ENCODE measurements at regions not wholly inside any gene's neighbourhood (a gene's known extent, or its start where the extent isn't known, plus 50 kb on each side); places are given as distances from the start of the nearest gene placed in this dataset.
"Not testable (repeated sequence)": the region's sequence is repeated elsewhere in the genome, so short reads cannot be mapped to it uniquely, and the experiment has no call there.

DNA sequence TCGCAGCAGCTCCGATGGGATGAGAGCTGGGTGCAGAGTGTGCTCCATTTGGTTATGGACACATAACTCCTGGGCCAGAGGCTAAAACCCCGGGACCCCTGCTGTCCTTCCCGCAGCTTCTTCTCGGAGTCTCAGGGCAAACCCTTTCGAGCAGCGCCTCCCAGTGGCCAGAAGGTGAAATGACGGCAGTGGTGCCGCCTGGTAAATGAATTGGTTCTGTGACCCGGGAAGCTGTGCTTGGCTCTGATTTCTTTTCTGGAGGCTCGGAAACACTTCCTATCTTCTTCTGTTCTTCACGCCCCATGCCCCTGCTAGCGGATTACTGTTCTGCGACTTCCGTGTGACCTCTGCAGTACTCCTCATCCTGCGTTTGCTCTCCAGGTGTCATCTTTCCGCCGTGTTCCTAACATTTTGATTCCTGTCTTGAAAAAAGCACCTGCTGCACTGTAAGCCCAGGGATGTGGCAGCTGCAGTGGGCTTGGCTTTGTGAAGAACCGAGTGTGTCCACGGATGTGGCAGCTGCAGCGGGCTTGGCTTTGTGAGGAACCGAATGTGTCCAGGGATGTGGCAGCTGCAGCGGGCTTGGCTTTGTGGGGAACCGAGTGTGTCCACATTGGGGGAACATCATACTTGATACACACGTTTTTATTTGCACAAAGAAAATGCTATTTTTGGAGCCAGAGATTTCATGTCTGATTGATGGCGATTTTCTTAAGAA lies 118.0 kb upstream of the ALDH3B2 start:
- peak overlapping the region; percentile 35 for H3K4me3 Mint-ChIP-seq
- H3K4me1 Mint-ChIP-seq; H3K9me3 Mint-ChIP-seq; H3K27ac Mint-ChIP-seq; ATAC-seq (ENCODE audit: low read depth); POLR2A ChIA-PET; H3K36me3 Mint-ChIP-seq: not testable (repeated sequence)
- peaks cover 10% of the 10 kb centered on the region for H3K27me3 Mint-ChIP-seq
- peak; percentile 61 for DNase-seq

DNA sequence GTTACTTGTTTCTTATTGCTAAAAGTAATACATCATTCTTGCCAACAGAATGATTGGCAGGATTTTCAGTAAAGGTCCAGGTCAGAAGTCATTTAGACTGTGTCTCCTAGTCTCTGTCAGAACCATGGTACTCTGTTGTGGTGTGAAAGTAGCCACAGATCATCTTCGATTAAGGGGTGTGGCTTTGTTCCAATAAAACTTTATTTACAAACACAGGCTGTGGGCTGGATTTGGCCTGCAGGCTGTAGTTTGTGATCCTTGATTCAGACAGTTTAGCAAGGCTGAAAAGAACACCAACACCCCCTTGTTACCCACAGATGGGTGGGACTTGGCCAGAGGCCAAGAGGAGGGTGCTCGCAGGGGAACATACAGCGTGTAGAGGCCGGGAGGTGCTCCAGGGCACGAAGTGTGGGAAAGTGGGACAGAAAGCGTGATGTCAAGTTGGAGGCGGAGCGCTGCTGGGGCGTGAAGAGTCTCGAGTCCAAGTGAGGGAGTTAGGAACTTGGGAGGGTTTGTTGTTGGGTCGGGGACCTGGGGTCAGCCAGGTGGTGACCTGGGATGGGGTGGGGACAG lies 117.3 kb upstream of the ALDH3B2 start:
- not testable (repeated sequence) for H3K27ac Mint-ChIP-seq, H3K4me3 Mint-ChIP-seq, H3K4me1 Mint-ChIP-seq

DNA sequence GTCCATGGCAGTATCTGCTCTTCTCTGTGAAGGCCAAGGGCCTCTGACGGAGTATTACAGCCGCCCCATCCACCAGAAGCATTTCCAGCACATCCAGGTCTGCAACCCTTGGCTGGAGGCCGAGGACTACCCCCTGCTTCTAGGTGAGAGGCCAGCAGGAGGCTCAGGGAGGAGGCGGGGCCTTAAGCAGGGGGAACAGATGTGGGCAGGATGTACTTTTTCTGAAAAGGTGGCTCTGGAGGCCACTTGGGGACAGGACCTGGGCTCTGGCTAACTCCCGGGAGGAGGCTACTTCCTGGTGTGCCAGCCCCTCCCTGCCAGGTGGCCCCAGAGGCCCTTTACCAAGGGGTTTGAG lies 113.9 kb upstream of the ALDH3B2 start:
- DNase-seq; H3K27ac Mint-ChIP-seq; H3K9me3 Mint-ChIP-seq; POLR2A ChIA-PET; ATAC-seq (ENCODE audit: low read depth); H3K4me1 Mint-ChIP-seq; H3K36me3 Mint-ChIP-seq; H3K4me3 Mint-ChIP-seq: not testable (repeated sequence)
- peaks cover 10% of the 10 kb centered on the region for H3K27me3 Mint-ChIP-seq

More for the DNA sequence above, 117.3 kb upstream of the ALDH3B2 start:
- H3K36me3 Mint-ChIP-seq; POLR2A ChIA-PET; ATAC-seq (ENCODE audit: low read depth); DNase-seq; H3K9me3 Mint-ChIP-seq: not testable (repeated sequence)
- peaks cover 10% of the 10 kb centered on the region for H3K27me3 Mint-ChIP-seq

DNA sequence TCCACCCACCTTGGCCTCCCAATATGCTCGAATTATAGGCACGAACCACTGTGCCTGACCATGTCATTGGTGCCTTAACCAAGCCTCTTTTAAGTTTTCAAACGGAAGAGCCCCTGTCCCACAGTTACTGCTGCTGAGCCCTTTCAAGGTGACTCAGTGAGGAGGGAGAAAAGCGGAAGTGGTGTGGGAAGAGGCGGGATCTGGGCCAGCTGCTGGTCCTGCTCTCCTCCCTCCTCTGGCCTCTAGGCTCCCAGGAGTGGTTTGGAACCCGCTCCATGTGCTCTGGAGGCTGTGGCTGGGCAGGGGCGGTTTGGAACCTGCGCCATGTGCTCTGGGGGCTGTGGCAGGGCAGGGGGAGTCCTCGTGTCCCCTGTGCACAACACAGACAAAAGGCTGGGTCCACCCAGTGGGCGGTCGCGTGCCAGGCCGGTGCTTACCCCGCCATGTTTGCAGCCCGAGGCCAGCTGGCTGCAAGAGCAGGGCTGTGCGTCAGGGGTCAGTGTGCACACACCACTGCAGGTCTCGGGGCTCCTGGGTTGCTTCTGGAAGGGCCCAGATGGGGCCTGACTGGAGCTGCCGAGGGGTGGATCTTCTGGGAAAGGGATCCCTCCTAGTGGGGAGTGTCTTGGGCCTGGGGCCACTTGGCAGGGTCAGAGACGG lies 113.4 kb upstream of the ALDH3B2 start:
- H3K4me1 Mint-ChIP-seq; H3K36me3 Mint-ChIP-seq; DNase-seq; ATAC-seq (ENCODE audit: low read depth); H3K4me3 Mint-ChIP-seq; H3K27ac Mint-ChIP-seq; H3K9me3 Mint-ChIP-seq; POLR2A ChIA-PET: not testable (repeated sequence)
- peaks cover 10% of the 10 kb centered on the region for H3K27me3 Mint-ChIP-seq

DNA sequence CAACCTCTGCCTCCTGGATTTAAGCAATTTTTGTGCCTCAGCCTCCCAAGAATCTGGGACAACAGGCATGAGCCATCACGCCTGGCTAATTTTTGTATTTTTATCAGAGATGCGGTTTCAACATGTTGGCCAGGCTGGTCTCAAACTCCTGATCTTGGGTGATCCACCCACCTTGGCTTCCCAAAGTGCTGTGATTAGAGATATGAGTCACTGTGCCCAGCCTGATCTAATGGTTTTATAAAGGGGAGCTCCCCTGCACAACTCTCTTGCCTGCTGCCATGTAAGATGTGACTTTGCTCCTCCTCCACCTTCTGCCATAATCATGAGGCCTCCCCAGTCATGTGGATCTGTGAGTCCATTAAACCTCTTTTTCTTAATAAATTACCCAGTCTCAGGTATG lies 107.5 kb upstream of the ALDH3B2 start:
- H3K9me3 Mint-ChIP-seq; H3K4me1 Mint-ChIP-seq; ATAC-seq (ENCODE audit: low read depth); DNase-seq; H3K27ac Mint-ChIP-seq; H3K36me3 Mint-ChIP-seq; POLR2A ChIA-PET; H3K4me3 Mint-ChIP-seq: not testable (repeated sequence)
- peaks cover 15% of the 10 kb centered on the region for H3K27me3 Mint-ChIP-seq

DNA sequence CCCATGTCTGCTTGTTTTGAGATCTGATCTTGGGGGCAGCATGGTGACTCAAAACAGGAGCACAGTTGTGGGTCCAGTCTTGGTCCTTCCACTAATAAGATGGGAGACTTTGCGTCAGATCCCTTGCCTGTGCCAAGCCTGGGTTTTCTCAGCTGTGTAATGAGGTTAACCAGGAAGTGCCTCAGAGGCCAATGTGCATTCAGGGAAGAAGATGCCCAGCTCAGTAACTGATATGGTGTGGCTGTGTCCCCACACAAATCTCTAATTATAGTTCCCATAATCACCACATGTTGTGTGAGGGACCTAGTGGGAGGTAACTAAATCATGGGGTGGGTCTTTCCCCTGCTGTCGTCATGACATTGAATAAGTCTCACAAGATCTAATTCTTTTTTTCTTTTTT lies 107.1 kb upstream of the ALDH3B2 start:
- not testable (repeated sequence) for H3K4me1 Mint-ChIP-seq; ATAC-seq (ENCODE audit: low read depth)

DNA sequence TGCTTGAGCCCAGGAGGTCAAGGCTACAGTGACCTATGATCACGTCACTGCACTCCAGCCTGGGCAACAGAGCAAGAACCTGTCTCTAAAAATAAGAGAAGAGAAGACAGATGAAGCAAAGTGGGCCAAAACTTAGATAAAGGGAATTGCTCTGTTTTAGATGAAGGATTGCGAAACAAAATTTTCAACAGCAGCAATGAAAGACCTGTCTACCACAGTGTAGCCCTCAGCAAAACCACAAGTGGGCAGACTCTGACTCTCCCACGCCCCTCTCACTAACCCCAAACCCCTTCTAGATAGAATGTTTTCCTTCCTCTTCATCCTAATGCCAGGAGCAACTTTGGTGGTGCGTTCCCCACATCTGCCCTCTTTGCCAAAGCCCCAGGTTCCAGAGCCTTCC lies 105.6 kb upstream of the ALDH3B2 start:
- Mint-ChIP-seq H3K27me3 (peaks cover 22% of the 10 kb centered on the region), H3K27ac (no peak overlapping the region), H3K4me3 (no peak overlapping the region), H3K9me3 (no peaks in the 10 kb centered on the region), H3K36me3 (no peaks in the 10 kb centered on the region), H3K4me1 (peaks cover 3% of the 10 kb centered on the region)
- DNase-seq (no peak), ATAC-seq (ENCODE audit: low read depth) (no peak)
- POLR2A ChIA-PET = no interaction called here

More for the DNA sequence above, 107.1 kb upstream of the ALDH3B2 start:
- peaks cover 15% of the 10 kb centered on the region for H3K27me3 Mint-ChIP-seq
- H3K27ac Mint-ChIP-seq, H3K36me3 Mint-ChIP-seq, H3K4me3 Mint-ChIP-seq, POLR2A ChIA-PET, DNase-seq, H3K9me3 Mint-ChIP-seq: not testable (repeated sequence)

DNA sequence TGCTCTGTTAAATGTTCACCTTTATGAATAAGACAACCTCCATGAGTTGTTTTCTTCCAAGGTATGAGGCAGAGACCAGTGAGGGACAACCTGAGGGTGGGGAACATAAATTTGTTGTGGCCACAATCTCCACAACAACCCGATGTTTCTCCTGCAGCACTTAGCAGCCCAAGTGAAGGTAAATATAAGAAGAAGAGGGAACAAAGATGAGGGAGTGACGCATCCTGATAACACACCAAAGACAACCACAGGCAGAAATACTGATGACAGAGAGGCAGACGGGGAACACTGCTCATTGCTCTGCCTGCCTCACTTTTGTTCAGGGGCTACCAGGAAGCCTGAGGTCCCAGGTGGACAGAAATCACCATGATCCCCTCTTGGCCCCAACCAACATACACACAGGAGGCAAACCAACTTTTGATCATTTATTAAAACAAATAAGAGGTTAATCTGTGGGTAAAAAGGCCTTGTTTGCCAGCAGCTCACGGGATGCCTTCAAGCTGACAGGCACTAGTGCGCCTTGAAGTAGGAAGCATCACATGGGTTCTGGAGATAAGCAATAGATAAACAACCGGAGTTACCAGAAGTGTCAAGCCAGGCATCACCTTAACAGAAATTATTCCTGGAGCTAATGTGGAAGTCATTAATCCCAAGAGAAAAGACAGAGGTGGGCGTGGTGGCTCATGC lies 104.9 kb upstream of the ALDH3B2 start:
- DNase-seq; H3K4me3 Mint-ChIP-seq; H3K4me1 Mint-ChIP-seq; ATAC-seq (ENCODE audit: low read depth); POLR2A ChIA-PET; H3K27ac Mint-ChIP-seq; H3K36me3 Mint-ChIP-seq; H3K9me3 Mint-ChIP-seq: not testable (repeated sequence)
- peaks cover 26% of the 10 kb centered on the region for H3K27me3 Mint-ChIP-seq

DNA sequence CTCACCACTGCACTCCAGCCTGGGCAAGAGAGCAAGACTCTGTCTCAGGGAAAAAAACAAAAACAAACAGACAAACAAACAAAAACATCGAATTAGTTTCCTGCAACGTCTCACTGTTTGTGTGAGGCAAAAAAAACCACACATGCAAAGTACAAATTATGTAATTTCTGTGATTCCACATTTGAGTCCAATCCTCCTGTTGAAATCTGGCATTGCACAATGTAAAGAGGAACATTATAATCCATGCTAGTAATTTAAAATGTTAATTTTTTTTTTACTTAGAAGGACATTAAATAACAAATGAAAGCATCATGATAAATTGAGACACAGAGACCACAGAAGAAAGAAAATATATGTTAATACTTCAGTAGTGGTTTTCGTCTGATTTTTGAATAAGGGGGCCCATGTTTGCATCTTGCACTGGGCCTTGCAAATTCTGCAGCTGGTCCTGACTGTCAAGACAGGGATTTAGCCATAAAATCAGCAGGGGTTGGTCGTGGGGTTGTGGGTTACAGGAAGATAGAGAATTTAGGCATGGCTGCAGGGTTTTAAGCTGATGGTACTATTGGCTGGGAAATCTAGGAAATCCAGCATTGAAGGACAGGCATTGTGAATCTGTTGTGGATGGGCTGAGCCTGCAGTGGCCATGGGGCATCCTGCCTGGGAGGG lies 102.6 kb upstream of the ALDH3B2 start:
- Mint-ChIP-seq H3K27me3 (peaks cover 33% of the 10 kb centered on the region), H3K27ac (no peak overlapping the region), H3K9me3 (no peaks in the 10 kb centered on the region), H3K4me1 (peaks cover 3% of the 10 kb centered on the region), H3K36me3 (no peaks in the 10 kb centered on the region), H3K4me3 (no peak overlapping the region)
- DNase-seq (no peak), ATAC-seq (ENCODE audit: low read depth) (no peak)
- POLR2A ChIA-PET = no interaction called here

DNA sequence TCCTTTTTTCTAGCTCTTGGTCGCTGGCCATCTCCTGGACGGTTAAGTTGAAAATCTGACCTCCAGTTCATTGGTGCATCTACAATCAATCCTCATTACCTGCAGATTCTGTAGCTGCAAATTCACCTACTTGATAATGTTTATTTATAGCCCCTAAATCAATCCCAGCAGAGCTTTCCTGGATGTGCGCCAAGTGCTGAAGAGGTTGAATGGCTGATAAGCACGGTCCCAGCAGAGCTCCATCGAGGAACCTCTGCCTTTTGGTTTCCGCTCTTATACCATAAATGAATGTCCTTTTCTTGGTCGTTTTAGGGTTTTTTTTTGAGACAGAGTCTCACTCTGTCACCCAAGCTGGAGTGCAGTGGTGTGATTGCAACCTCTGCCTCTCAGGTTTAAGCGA lies 99.8 kb upstream of the ALDH3B2 start:
- H3K4me1 Mint-ChIP-seq; H3K9me3 Mint-ChIP-seq; H3K27ac Mint-ChIP-seq; H3K36me3 Mint-ChIP-seq; DNase-seq; POLR2A ChIA-PET; H3K4me3 Mint-ChIP-seq; ATAC-seq (ENCODE audit: low read depth): not testable (repeated sequence)
- H3K27me3 Mint-ChIP-seq = peaks cover 22% of the 10 kb centered on the region

DNA sequence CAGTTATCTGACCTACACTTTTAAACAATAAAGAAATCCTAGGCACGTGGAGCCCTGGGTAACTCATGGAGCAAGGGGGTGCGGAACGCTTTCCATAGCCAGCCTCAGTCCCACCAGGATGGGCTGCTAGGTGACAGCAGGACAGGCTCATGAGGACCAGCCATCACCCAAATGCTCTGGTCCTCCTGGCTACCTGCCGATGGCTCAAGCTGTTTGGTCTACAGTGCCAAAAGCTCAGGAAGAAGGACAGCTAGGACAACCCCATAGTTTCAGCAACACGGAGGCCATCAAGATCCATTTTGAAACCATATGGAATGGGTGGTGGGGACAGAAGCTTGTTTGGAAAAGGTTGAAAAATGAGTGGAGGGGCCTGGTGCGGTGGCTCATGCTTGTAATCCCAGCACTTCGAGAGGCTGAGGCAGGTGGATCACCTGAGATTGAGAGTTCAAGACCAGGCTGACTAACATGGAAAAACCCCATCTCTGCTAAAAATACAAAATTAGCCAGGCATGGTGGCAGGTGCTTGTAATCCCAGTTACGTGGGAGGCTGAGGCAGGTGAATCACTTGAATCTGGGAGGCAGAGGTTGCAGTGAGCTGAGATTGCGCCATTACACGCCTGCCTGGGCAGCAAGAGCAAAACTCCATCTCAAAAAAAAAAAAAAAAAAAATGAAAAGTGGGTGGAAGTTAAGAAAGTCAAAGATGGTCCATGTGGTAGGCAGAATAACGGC lies 93.7 kb upstream of the ALDH3B2 start:
- H3K27ac Mint-ChIP-seq; H3K4me3 Mint-ChIP-seq; DNase-seq; ATAC-seq (ENCODE audit: low read depth); H3K36me3 Mint-ChIP-seq; H3K9me3 Mint-ChIP-seq; POLR2A ChIA-PET; H3K4me1 Mint-ChIP-seq: not testable (repeated sequence)
- H3K27me3 Mint-ChIP-seq = peaks cover 17% of the 10 kb centered on the region

DNA sequence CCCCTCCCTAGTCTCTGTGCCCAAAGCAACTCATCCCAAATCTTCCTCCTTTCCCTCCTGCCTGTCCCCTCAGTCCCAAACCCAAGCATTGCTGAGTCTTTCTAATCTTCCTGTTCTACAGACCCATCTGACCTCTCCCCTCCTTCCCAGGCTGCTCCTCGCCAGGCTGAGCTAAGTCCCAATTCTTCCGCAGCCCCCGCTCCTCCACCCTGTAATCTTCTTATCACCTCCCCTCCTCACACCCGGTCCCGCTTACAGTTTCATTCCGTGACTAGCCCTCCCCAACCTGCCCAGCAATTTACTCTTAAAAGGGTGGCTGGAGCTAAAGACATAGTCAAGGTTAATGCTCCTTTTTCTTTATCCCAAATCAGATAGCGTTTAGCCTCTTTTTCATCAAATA lies 86.8 kb upstream of the ALDH3B2 start:
- POLR2A ChIA-PET; DNase-seq; H3K36me3 Mint-ChIP-seq; H3K4me3 Mint-ChIP-seq; ATAC-seq (ENCODE audit: low read depth); H3K4me1 Mint-ChIP-seq; H3K9me3 Mint-ChIP-seq; H3K27ac Mint-ChIP-seq: not testable (repeated sequence)
- H3K27me3 Mint-ChIP-seq = peaks cover 20% of the 10 kb centered on the region

DNA sequence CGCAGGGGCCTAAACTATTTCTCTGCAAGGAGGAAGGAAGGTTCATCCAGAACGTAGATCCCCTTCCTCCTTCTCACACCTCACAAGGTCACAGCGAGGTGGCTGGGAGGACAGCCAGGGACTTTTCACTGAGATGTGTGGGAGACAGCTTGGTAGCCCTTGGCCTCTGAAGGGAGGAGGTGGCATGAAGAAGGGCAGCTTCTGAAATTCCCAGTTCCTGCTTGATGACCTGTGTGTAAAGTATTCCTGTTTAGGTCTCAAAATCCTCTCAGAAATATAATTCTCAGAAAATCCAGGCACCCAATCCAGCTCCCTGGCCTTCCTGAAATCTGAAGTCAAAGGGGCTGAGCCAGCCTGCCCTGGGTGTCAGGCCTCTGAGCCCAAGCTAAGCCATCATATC lies 84.9 kb upstream of the ALDH3B2 start:
- H3K27ac Mint-ChIP-seq = not testable (repeated sequence)

More for the DNA sequence above, 84.9 kb upstream of the ALDH3B2 start:
- H3K27me3 Mint-ChIP-seq; H3K36me3 Mint-ChIP-seq; H3K4me1 Mint-ChIP-seq; DNase-seq; H3K9me3 Mint-ChIP-seq; POLR2A ChIA-PET; ATAC-seq (ENCODE audit: low read depth); H3K4me3 Mint-ChIP-seq: not testable (repeated sequence)
